ENCODE measurements at regions not wholly inside any gene's neighbourhood (a gene's known extent, or its start where the extent isn't known, plus 50 kb on each side); places are given as distances from the start of the nearest gene placed in this dataset.
"Not testable (repeated sequence)": the region's sequence is repeated elsewhere in the genome, so short reads cannot be mapped to it uniquely, and the experiment has no call there.

DNA sequence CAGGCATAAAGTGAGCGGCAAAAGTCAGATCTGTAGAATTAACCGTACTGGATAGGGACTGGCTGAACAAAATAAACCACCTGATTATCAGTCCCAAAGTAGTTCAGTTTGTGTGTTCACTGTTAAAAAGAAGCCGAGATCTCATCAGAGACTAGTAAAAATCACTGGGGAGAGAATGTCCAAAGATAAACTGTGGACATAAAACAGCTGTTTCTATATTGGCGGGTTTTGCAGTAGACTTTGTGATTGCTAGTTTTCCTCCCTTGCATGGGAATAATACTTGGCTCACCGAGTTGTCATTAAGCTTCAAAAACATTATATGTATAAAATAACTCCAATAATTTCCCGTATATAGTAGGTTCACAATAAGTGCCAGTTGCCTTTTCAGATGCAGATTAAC lies 114.2 kb upstream of the ID4 start:
- ChIA-PET CTCF (no interaction called here), POLR2A (no interaction called here)
- TF ChIP-seq ELF4 (IDR thresholded peaks at IDR 0.05) (no peak), TARDBP (IDR thresholded peaks at IDR 0.05) (no peak), NFRKB (IDR thresholded peaks at IDR 0.05) (no peak), SP1 (IDR thresholded peaks at IDR 0.05) (no peak), SUZ12 (IDR thresholded peaks at IDR 0.05) (no peak), CTBP1 (IDR thresholded peaks at IDR 0.05; ENCODE audit: borderline replicate concordance) (no peak), L3MBTL2 (conservative IDR thresholded peaks at IDR 0.05) (no peak), ZNF384 (IDR thresholded peaks at IDR 0.05) (no peak), FOXM1 (IDR thresholded peaks at IDR 0.05; ENCODE audit: borderline replicate concordance) (no peak), LEF1 (IDR thresholded peaks at IDR 0.05; ENCODE audit: borderline replicate concordance) (no peak), BHLHE40 (IDR thresholded peaks at IDR 0.05; ENCODE audit: borderline replicate concordance) (no peak), HDGF (IDR thresholded peaks at IDR 0.05; ENCODE audit: borderline replicate concordance) (no peak), FOXA1 (IDR thresholded peaks at IDR 0.05) (no peak), ARNT (IDR thresholded peaks at IDR 0.05) (no peak), FOXK2 (IDR thresholded peaks at IDR 0.05) (no peak)
- TF ChIP-seq, protein P1, sequence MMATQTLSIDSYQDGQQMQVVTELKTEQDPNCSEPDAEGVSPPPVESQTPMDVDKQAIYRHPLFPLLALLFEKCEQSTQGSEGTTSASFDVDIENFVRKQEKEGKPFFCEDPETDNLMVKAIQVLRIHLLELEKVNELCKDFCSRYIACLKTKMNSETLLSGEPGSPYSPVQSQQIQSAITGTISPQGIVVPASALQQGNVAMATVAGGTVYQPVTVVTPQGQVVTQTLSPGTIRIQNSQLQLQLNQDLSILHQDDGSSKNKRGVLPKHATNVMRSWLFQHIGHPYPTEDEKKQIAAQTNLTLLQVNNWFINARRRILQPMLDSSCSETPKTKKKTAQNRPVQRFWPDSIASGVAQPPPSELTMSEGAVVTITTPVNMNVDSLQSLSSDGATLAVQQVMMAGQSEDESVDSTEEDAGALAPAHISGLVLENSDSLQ (IDR thresholded peaks at IDR 0.05) = no peak
- no peak for DNase-seq (ENCODE audit: extremely low spot score)

DNA sequence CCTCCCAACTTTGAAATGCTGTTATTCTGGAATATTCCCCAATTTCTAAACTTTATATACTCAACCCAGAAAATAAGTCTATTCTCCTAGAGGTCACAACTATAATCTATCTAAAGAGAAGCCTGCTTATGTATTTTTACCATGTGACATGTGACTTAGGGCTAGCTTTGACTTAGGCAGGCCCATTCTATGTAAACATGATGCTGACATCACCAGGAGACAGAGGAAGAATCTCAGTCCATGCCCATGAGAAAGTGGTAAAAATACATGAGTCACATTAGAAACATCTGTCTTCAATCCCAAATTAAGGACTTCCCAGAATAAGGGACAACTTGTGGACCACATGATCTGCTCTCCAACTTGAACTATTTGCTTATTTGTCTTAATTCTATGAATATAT lies 113.6 kb upstream of the ID4 start:
- ChIA-PET POLR2A (no interaction called here), CTCF (no interaction called here)
- TF ChIP-seq FOXA1 (IDR thresholded peaks at IDR 0.05) (no peak), BHLHE40 (IDR thresholded peaks at IDR 0.05; ENCODE audit: borderline replicate concordance) (no peak), HDGF (IDR thresholded peaks at IDR 0.05; ENCODE audit: borderline replicate concordance) (no peak), ZNF384 (IDR thresholded peaks at IDR 0.05) (no peak), CTBP1 (IDR thresholded peaks at IDR 0.05; ENCODE audit: borderline replicate concordance) (no peak), SUZ12 (IDR thresholded peaks at IDR 0.05) (no peak), FOXK2 (IDR thresholded peaks at IDR 0.05) (no peak), NFRKB (IDR thresholded peaks at IDR 0.05) (no peak), ELF4 (IDR thresholded peaks at IDR 0.05) (no peak), TARDBP (IDR thresholded peaks at IDR 0.05) (no peak), L3MBTL2 (conservative IDR thresholded peaks at IDR 0.05) (no peak), FOXM1 (IDR thresholded peaks at IDR 0.05; ENCODE audit: borderline replicate concordance) (no peak), LEF1 (IDR thresholded peaks at IDR 0.05; ENCODE audit: borderline replicate concordance) (no peak), ARNT (IDR thresholded peaks at IDR 0.05) (no peak), SP1 (IDR thresholded peaks at IDR 0.05) (no peak)
- TF ChIP-seq, protein P1 (IDR thresholded peaks at IDR 0.05) = no peak
- no peak for DNase-seq (ENCODE audit: extremely low spot score)

DNA sequence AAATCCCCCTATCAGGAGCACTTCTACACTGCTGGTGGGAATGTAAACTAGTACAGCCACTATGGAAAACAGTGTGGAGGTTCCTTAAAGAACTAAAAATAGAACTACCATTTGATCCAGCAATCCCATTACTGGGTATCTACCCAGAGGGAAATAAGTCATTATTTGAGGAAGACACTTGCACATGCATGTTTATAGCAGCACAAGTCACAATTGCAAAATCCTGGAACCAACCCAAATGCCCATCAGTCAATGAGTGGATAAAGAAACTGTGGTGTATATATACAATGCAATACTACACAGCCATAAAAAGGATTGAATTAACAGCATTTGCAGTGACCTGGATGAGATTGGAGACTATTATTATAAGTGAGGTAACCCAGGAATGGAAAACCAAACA lies 111.7 kb upstream of the ID4 start:
- POLR2A ChIA-PET, CTCF ChIA-PET: not testable (repeated sequence)

DNA sequence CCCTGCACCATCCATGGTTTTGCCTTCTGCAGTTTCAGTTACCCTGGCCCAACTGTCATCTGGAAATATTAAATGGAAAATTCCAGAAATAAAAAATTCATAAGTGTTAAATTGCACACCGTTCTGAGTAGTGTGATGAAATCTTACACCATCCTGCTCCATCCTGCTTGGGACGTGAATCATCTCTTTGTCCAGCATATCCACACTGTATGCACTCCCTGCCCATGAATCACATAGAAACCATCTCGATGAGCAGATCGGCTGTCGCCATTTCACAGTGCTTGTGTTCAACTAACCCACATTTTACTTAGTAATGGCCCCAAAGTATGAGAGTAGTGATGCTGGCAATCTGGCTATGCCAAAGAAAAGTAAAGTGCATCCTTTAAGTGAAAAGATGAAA lies 105.9 kb upstream of the ID4 start:
- no peak for TF ChIP-seq NFRKB (IDR thresholded peaks at IDR 0.05)
- no peak for TF ChIP-seq CTBP1 (IDR thresholded peaks at IDR 0.05; ENCODE audit: borderline replicate concordance)
- TF ChIP-seq L3MBTL2 (conservative IDR thresholded peaks at IDR 0.05) = no peak
- TF ChIP-seq ARNT (IDR thresholded peaks at IDR 0.05) = no peak
- no peak for TF ChIP-seq SP1 (IDR thresholded peaks at IDR 0.05)
- TF ChIP-seq FOXM1 (IDR thresholded peaks at IDR 0.05; ENCODE audit: borderline replicate concordance) = no peak
- no peak for TF ChIP-seq ZNF384 (IDR thresholded peaks at IDR 0.05)
- TF ChIP-seq TARDBP (IDR thresholded peaks at IDR 0.05) = no peak
- no peak for TF ChIP-seq BHLHE40 (IDR thresholded peaks at IDR 0.05; ENCODE audit: borderline replicate concordance)
- CTCF ChIA-PET = no interaction called here
- no peak for DNase-seq (ENCODE audit: extremely low spot score)
- POLR2A ChIA-PET = no interaction called here

More for the DNA sequence above, 111.7 kb upstream of the ID4 start:
- not testable (repeated sequence) for DNase-seq (ENCODE audit: extremely low spot score)

DNA sequence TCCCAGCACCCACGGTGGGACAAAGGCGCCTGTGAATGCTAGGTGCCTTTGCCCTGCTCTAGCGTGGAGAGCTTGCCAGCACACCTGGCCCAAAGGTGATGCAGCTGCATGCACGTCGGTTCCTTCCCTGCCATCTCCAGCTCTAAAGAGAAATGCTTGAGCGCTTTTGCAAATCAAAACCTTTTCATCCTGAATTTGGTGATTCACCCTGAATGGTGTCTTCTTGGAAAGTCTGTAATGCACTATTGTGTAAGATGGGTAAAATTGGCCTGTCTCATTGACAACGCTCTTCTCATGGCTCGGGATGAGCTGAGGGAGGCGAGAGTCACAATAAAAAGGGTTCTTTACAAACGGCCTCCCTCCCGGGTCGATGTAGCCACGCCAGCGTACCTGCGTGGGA lies 103.1 kb upstream of the ID4 start:
- TF ChIP-seq FOXA1 (IDR thresholded peaks at IDR 0.05) (no peak), ARNT (IDR thresholded peaks at IDR 0.05) (no peak), L3MBTL2 (conservative IDR thresholded peaks at IDR 0.05) (no peak), TARDBP (IDR thresholded peaks at IDR 0.05) (no peak)
- TF ChIP-seq, protein P1 (IDR thresholded peaks at IDR 0.05) = no peak
- ChIA-PET POLR2A (no interaction called here), CTCF (no interaction called here)
- no peak for DNase-seq (ENCODE audit: extremely low spot score)

DNA sequence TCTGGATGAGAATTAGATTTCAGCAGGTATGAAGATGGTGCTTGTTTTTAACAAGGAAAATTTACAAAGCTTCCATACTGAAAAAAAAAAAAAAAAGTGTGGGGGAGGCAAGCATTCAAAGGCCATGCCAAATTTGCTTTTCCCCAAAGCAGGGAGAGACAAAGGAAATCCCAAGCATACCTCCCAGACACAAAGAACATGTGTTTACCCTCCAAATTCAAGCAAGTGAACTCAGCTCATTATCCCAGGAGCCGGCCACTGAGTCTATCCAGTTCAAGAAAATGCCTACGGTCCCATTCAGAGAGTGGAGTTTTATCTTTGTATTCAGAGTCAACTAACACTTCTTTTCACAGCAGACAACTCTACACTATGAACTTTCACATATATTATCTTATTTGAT lies 102.7 kb upstream of the ID4 start:
- POLR2A ChIA-PET = no interaction called here
- CTCF ChIA-PET = interaction anchor here (0.7 kb wide), 1 partner anchor 224 kb away, joined by 4 read pairs; no protein-coding TSS in a partner anchor
- TF ChIP-seq SP1 (IDR thresholded peaks at IDR 0.05) (no peak), FOXM1 (IDR thresholded peaks at IDR 0.05; ENCODE audit: borderline replicate concordance) (no peak), LEF1 (IDR thresholded peaks at IDR 0.05; ENCODE audit: borderline replicate concordance) (no peak), L3MBTL2 (conservative IDR thresholded peaks at IDR 0.05) (no peak), ELF4 (IDR thresholded peaks at IDR 0.05) (no peak), FOXK2 (IDR thresholded peaks at IDR 0.05) (no peak), BHLHE40 (IDR thresholded peaks at IDR 0.05; ENCODE audit: borderline replicate concordance) (no peak), FOXA1 (IDR thresholded peaks at IDR 0.05) (no peak), TARDBP (IDR thresholded peaks at IDR 0.05) (no peak), HDGF (IDR thresholded peaks at IDR 0.05; ENCODE audit: borderline replicate concordance) (no peak), ARNT (IDR thresholded peaks at IDR 0.05) (no peak), CTBP1 (IDR thresholded peaks at IDR 0.05; ENCODE audit: borderline replicate concordance) (no peak), SUZ12 (IDR thresholded peaks at IDR 0.05) (no peak), NFRKB (IDR thresholded peaks at IDR 0.05) (no peak)
- TF ChIP-seq, protein P1 (IDR thresholded peaks at IDR 0.05) = no peak
- no peak for DNase-seq (ENCODE audit: extremely low spot score)

Measured in HEK293T (cell line).